Neural crest cell (in vitro differentiated cells): ENCODE measurements at regions not wholly inside any gene's neighbourhood (a gene's known extent, or its start where the extent isn't known, plus 50 kb on each side); places are given as distances from the start of the nearest gene placed in this dataset.

ENCODE experiments used
- DNase-seq: peaks from one replicate; pipeline ENCODE4 v3.0.0; 2021; ENCODE audit warnings: low read depth, mixed read lengths, low spot score
- H3K27ac Mint-ChIP-seq: one replicate; pipeline ENCODE4 v1.8.0; 2021; ENCODE audit warnings: mild to moderate bottlenecking, mixed read lengths; ENCODE audit not compliant: unreplicated experiment
- H3K27me3 Mint-ChIP-seq: 2 replicates; pipeline ENCODE4 v1.8.0; 2021; ENCODE audit warnings: low read depth, mild to moderate bottlenecking, mixed read lengths
- H3K36me3 Mint-ChIP-seq: 2 replicates; pipeline ENCODE4 v1.8.0; 2021; ENCODE audit warnings: low read depth, mild to moderate bottlenecking, mixed read lengths
- H3K4me1 Mint-ChIP-seq: 2 replicates; pipeline ENCODE4 v1.8.0; 2021; ENCODE audit warnings: mixed read lengths
- H3K4me3 Mint-ChIP-seq: one replicate; pipeline ENCODE4 v1.8.0; 2021; ENCODE audit warnings: mild to moderate bottlenecking, mixed read lengths
- H3K9me3 Mint-ChIP-seq: 2 replicates; pipeline ENCODE4 v1.8.0; 2021; ENCODE audit warnings: mixed read lengths
- TF ChIP-seq, protein P1 (sequence below): fragments of 200-600 bp; sonication (generic); conservative IDR thresholded peaks from 2 replicates; pipeline ENCODE4 v1.5.0; 2021; ENCODE audit warnings: antibody characterized with exemption, mild to moderate bottlenecking

DNA sequence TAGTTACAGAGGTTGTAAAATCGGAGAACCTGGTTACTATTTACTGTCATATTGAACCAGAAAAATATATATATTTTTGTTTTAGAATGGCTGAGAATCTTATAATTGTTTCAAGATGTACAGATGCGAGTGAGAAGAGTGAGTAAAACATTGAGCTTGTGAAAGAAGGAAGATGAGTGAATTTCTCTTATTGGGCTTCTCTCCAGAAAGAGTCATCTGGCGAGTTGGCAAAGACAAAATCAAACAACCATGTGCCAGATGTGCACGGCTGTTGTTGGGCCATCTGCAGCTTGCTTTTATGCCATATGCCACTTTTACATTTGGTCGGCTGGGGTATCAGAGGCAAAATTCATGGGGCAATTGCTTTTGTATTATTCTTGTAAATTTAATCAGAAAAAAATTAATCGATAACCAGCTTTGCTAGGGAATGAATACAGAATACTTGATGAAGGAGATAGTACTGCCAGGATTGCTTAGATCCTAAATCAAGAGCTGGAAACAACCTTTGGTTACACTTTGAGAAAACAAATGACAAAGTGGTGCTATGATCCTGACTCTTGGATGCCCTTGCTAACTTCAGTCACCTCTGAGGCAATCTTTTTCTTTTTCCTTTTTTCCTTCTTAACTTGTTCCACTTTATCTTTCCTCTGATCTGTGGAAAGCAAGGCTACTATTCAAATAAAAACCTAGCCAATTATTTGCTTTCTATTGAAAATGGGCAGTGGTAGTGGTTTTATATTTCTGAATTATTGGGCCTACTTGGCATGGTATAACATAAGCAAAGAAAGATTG lies 97.1 kb upstream of the GRIK2 start:
- H3K27ac Mint-ChIP-seq, result no peak overlapping the region
- H3K36me3 Mint-ChIP-seq, result peaks cover 7% of the 10 kb centered on the region
- peaks cover 8% of the 10 kb centered on the region for H3K9me3 Mint-ChIP-seq
- no peak overlapping the region for H3K4me3 Mint-ChIP-seq
- TF ChIP-seq, protein P1, sequence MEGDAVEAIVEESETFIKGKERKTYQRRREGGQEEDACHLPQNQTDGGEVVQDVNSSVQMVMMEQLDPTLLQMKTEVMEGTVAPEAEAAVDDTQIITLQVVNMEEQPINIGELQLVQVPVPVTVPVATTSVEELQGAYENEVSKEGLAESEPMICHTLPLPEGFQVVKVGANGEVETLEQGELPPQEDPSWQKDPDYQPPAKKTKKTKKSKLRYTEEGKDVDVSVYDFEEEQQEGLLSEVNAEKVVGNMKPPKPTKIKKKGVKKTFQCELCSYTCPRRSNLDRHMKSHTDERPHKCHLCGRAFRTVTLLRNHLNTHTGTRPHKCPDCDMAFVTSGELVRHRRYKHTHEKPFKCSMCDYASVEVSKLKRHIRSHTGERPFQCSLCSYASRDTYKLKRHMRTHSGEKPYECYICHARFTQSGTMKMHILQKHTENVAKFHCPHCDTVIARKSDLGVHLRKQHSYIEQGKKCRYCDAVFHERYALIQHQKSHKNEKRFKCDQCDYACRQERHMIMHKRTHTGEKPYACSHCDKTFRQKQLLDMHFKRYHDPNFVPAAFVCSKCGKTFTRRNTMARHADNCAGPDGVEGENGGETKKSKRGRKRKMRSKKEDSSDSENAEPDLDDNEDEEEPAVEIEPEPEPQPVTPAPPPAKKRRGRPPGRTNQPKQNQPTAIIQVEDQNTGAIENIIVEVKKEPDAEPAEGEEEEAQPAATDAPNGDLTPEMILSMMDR, result no peak
- no peaks in the 10 kb centered on the region for H3K27me3 Mint-ChIP-seq
- H3K4me1 Mint-ChIP-seq, result no peaks in the 10 kb centered on the region
- DNase-seq, result no peak

DNA sequence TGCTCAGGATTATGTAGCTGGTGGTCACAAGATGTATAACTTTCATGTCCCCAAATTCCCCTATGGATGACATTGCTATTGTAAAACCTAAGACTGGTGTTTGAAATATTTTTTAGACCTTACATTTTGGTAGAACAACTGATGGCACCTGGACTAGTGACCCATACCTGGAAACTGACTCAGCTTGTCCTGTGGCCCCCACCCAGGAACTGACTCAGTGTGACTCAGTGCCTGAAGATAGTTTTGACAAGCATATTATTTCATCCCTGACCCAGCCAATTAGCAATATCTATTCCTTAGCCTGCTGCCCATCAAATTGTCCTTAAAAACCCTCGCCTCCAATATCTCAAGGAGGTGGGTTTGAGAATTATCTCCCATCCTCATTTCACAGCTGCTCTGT lies 90.9 kb upstream of the GRIK2 start:
- Mint-ChIP-seq H3K36me3 (no peaks in the 10 kb centered on the region), H3K4me1 (no peaks in the 10 kb centered on the region), H3K27me3 (no peaks in the 10 kb centered on the region), H3K27ac (no peak overlapping the region), H3K9me3 (peaks cover 17% of the 10 kb centered on the region), H3K4me3 (no peak overlapping the region)
- TF ChIP-seq, protein P1, result no peak
- no peak for DNase-seq

DNA sequence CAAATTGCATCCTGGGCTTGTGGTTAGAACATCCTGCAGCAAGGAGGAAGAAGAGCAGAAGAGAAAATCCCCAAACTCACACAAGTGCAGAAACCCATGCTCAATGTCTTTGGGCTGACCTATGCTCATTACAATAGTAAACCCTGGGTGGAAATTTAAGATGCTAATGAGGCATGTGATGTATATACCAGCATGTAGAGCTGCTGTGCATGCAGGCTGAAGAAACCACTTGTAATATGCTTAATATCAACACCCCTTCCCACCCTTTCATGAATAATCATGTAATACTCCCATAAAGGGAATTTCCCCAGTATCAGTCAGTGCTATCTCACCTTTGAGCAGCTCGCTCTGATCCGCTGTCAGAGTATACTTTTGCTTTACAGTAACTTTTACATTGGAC lies 90.0 kb upstream of the GRIK2 start:
- Mint-ChIP-seq H3K27ac (no peak overlapping the region), H3K4me3 (no peak overlapping the region), H3K4me1 (no peaks in the 10 kb centered on the region), H3K9me3 (peaks cover 17% of the 10 kb centered on the region), H3K36me3 (no peaks in the 10 kb centered on the region), H3K27me3 (no peaks in the 10 kb centered on the region)
- TF ChIP-seq, protein P1, result no peak
- no peak for DNase-seq

DNA sequence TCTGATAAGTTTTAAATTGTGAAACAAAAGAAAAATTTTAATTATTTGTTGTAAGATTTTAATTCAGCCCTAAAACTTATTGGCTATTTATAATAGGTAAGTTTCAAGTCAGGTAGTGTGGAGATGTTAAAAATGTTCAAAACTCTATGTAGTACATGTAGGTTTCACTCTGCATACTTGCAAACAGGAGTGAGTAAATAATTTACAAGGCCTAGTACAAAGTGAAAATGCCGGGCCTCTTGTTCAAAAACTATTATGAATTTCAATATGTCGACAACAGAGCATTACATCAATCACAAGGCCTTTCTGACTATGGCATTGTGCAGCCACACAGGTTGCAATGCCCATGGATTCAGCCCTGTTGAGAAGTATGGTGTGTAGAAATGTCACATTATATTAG lies 80.9 kb upstream of the GRIK2 start:
- DNase-seq, result no peak
- no peaks in the 10 kb centered on the region for H3K36me3 Mint-ChIP-seq
- no peaks in the 10 kb centered on the region for H3K4me1 Mint-ChIP-seq
- no peak overlapping the region for H3K4me3 Mint-ChIP-seq
- TF ChIP-seq, protein P1, result no peak
- H3K27ac Mint-ChIP-seq, result no peak overlapping the region
- H3K27me3 Mint-ChIP-seq, result no peaks in the 10 kb centered on the region
- H3K9me3 Mint-ChIP-seq, result peaks cover 2% of the 10 kb centered on the region

DNA sequence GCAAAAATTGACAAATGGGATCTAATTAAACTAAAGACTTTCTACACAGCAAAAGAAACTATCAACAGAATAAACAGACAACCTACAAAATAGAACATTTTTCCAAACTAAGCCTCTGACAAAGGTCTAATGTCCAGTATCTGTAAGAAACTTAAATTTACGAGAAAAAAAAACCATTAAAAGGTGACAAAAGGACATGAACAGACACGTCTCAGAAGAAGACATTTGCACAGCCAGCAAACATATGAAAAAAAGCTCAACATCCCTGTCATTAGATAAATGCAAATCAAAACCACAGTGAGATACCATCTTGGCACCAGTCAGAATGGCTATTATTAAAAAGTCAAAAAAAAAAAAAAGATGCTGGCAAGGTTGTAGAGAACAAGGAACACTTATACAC lies 70.6 kb upstream of the GRIK2 start:
- DNase-seq, result no peak
- peaks cover 11% of the 10 kb centered on the region for H3K9me3 Mint-ChIP-seq
- no peak overlapping the region for H3K27ac Mint-ChIP-seq
- no peaks in the 10 kb centered on the region for H3K27me3 Mint-ChIP-seq
- peaks cover 6% of the 10 kb centered on the region for H3K4me1 Mint-ChIP-seq
- TF ChIP-seq, protein P1, result no peak
- H3K4me3 Mint-ChIP-seq, result no peak overlapping the region
- peaks cover 2% of the 10 kb centered on the region for H3K36me3 Mint-ChIP-seq
